HEK293 (cell line): ENCODE measurements at regions not wholly inside any gene's neighbourhood (a gene's known extent, or its start where the extent isn't known, plus 50 kb on each side); places are given as distances from the start of the nearest gene placed in this dataset.
"Not testable (repeated sequence)": the region's sequence is repeated elsewhere in the genome, so short reads cannot be mapped to it uniquely, and the experiment has no call there.

ENCODE experiments used
- CTCF ChIP-seq: fragments of 450-650 bp; formaldehyde crosslinking; IDR thresholded peaks from 2 replicates; pipeline ENCODE4 v1.5.1; 2016; ENCODE audit warnings: missing biosample characterization, missing genetic modification characterization
- GLI4 ChIP-seq: fragments of 450-650 bp; formaldehyde crosslinking; IDR thresholded peaks from 2 replicates; pipeline ENCODE4 v1.5.1; 2016; ENCODE audit warnings: missing biosample characterization, missing genetic modification characterization
- KLF10 ChIP-seq: fragments of 450-650 bp; IDR thresholded peaks from 2 replicates; pipeline ENCODE4 v1.5.1; 2018; ENCODE audit warnings: missing biosample characterization, mild to moderate bottlenecking, missing genetic modification characterization
- KLF8 ChIP-seq: fragments of 450-650 bp; formaldehyde crosslinking; IDR thresholded peaks from 2 replicates; pipeline ENCODE4 v1.5.1; 2016; ENCODE audit warnings: missing biosample characterization, missing genetic modification characterization
- MZF1 ChIP-seq: fragments of 450-650 bp; formaldehyde crosslinking; IDR thresholded peaks from 2 replicates; pipeline ENCODE4 v1.5.1; 2017; ENCODE audit warnings: missing biosample characterization, missing genetic modification characterization, borderline replicate concordance
- OSR2 ChIP-seq: fragments of 450-650 bp; formaldehyde crosslinking; IDR thresholded peaks from 2 replicates; pipeline ENCODE4 v1.5.1; 2016; ENCODE audit warnings: missing biosample characterization, missing genetic modification characterization
- REST ChIP-seq: fragments of 450-650 bp; formaldehyde crosslinking; IDR thresholded peaks from 2 replicates; pipeline ENCODE4 v1.5.1; 2016; ENCODE audit warnings: missing biosample characterization, missing genetic modification characterization
- YY1 ChIP-seq: fragments of 450-650 bp; formaldehyde crosslinking; IDR thresholded peaks from 2 replicates; pipeline ENCODE4 v1.5.1; 2018; ENCODE audit warnings: missing biosample characterization, missing genetic modification characterization
- ZBTB1 ChIP-seq: fragments of 450-650 bp; formaldehyde crosslinking; IDR thresholded peaks from 2 replicates; pipeline ENCODE4 v1.5.1; 2016; ENCODE audit warnings: missing biosample characterization, missing genetic modification characterization
- ZNF391 ChIP-seq: fragments of 450-650 bp; formaldehyde crosslinking; IDR thresholded peaks from 2 replicates; pipeline ENCODE4 v1.5.1; 2016; ENCODE audit warnings: low read depth, missing biosample characterization, missing genetic modification characterization, borderline replicate concordance
- ZNF664 ChIP-seq: fragments of 450-650 bp; formaldehyde crosslinking; IDR thresholded peaks from 2 replicates; pipeline ENCODE4 v1.5.1; 2016; ENCODE audit warnings: missing biosample characterization, missing genetic modification characterization
- ZNF704 ChIP-seq: fragments of 450-650 bp; formaldehyde crosslinking; IDR thresholded peaks from 2 replicates; pipeline ENCODE4 v1.5.1; 2016; ENCODE audit warnings: missing biosample characterization, missing genetic modification characterization

GRCh38 chr1:120465900-120466299 lies 51.1 kb downstream of the NBPF8 start:
- TF ChIP-seq REST (tag by site-specific recombination); CTCF (tag by site-specific recombination); ZNF664 (tag by site-specific recombination); YY1 (tag by site-specific recombination); ZBTB1 (tag by site-specific recombination); ZNF391 (tag by site-specific recombination); ZNF704 (tag by site-specific recombination); KLF10 (tag by site-specific recombination); MZF1 (tag by site-specific recombination); OSR2; GLI4 (tag by site-specific recombination); KLF8 (tag by site-specific recombination): not testable (repeated sequence)
